ENCODE measurements at regions not wholly inside any gene's neighbourhood (a gene's known extent, or its start where the extent isn't known, plus 50 kb on each side); places are given as distances from the start of the nearest gene placed in this dataset.
"Not testable (repeated sequence)": the region's sequence is repeated elsewhere in the genome, so short reads cannot be mapped to it uniquely, and the experiment has no call there.

- no peak for DNase-seq (ENCODE audit: low read depth)
These were observed 203.1 kb downstream of the ARHGEF9 start for GRCh38 chrX:63581906-63582305.

- DNase-seq (ENCODE audit: low read depth), result no peak
These were observed 203.6 kb downstream of the ARHGEF9 start for GRCh38 chrX:63581398-63581797.

GRCh38 chrX:63576533-63576932, 208.5 kb downstream of the ARHGEF9 start:
- no peak for DNase-seq (ENCODE audit: low read depth)

- not testable (repeated sequence) for DNase-seq (ENCODE audit: low read depth)
These were observed 209.3 kb downstream of the ARHGEF9 start for GRCh38 chrX:63575700-63576099.

GRCh38 chrX:63566856-63567255, 215.7 kb upstream of the SPIN4 start:
- DNase-seq (ENCODE audit: low read depth), result no peak

GRCh38 chrX:63561425-63561824, 210.3 kb upstream of the SPIN4 start:
- DNase-seq (ENCODE audit: low read depth), result no peak

- peak; percentile 34 for DNase-seq (ENCODE audit: low read depth)
These were observed 209.6 kb upstream of the SPIN4 start for GRCh38 chrX:63560601-63561218.

GRCh38 chrX:63551856-63552255, 200.7 kb upstream of the SPIN4 start:
- DNase-seq (ENCODE audit: low read depth), result no peak

- no peak for DNase-seq (ENCODE audit: low read depth)
These were observed 179.5 kb upstream of the SPIN4 start for GRCh38 chrX:63530654-63531053.

GRCh38 chrX:63529961-63530360, 178.8 kb upstream of the SPIN4 start:
- no peak for DNase-seq (ENCODE audit: low read depth)

GRCh38 chrX:63526863-63527262, 175.7 kb upstream of the SPIN4 start:
- no peak for DNase-seq (ENCODE audit: low read depth)

GRCh38 chrX:63525491-63525890, 174.4 kb upstream of the SPIN4 start:
- no peak for DNase-seq (ENCODE audit: low read depth)

GRCh38 chrX:63519368-63519767, 168.2 kb upstream of the SPIN4 start:
- not testable (repeated sequence) for DNase-seq (ENCODE audit: low read depth)

- DNase-seq (ENCODE audit: low read depth), result no peak
These were observed 163.5 kb upstream of the SPIN4 start for GRCh38 chrX:63514569-63515080.

- no peak for DNase-seq (ENCODE audit: low read depth)
These were observed 162.9 kb upstream of the SPIN4 start for GRCh38 chrX:63513825-63514568.

- DNase-seq (ENCODE audit: low read depth), result no peak
These were observed 160.2 kb upstream of the SPIN4 start for GRCh38 chrX:63511361-63511760.

- DNase-seq (ENCODE audit: low read depth), result no peak
These were observed 157.5 kb upstream of the SPIN4 start for GRCh38 chrX:63508668-63509067.

GRCh38 chrX:63506320-63506719, 155.2 kb upstream of the SPIN4 start:
- no peak for DNase-seq (ENCODE audit: low read depth)

GRCh38 chrX:63503541-63503940, 152.4 kb upstream of the SPIN4 start:
- DNase-seq (ENCODE audit: low read depth), result no peak

GRCh38 chrX:63488546-63489373, 137.6 kb upstream of the SPIN4 start:
- DNase-seq (ENCODE audit: low read depth), result no peak

- DNase-seq (ENCODE audit: low read depth), result no peak
These were observed 124.1 kb upstream of the SPIN4 start for GRCh38 chrX:63475200-63475599.

GRCh38 chrX:63471004-63471403, 119.9 kb upstream of the SPIN4 start:
- DNase-seq (ENCODE audit: low read depth), result no peak

GRCh38 chrX:63470506-63470905, 119.4 kb upstream of the SPIN4 start:
- DNase-seq (ENCODE audit: low read depth), result no peak
